DND-41 (cell line): ENCODE measurements at regions not wholly inside any gene's neighbourhood (a gene's known extent, or its start where the extent isn't known, plus 50 kb on each side); places are given as distances from the start of the nearest gene placed in this dataset.

Experiments used
- EZH2 ChIP-seq: IDR thresholded peaks from 3 replicates; pipeline ENCODE4 v1.6.1; 2012; ENCODE audit warnings: borderline replicate concordance, low read depth, mild to moderate bottlenecking, moderate library complexity, low read length, inconsistent platforms; ENCODE audit not compliant: severe bottlenecking
- TF ChIP-seq, protein P1 (sequence below): IDR thresholded peaks from 2 replicates; pipeline ENCODE4 v1.5.1; 2012; ENCODE audit warnings: borderline replicate concordance, low read length, moderate library complexity, mild to moderate bottlenecking; ENCODE audit not compliant: poor library complexity, severe bottlenecking; ENCODE audit errors: extremely low read depth

DNA sequence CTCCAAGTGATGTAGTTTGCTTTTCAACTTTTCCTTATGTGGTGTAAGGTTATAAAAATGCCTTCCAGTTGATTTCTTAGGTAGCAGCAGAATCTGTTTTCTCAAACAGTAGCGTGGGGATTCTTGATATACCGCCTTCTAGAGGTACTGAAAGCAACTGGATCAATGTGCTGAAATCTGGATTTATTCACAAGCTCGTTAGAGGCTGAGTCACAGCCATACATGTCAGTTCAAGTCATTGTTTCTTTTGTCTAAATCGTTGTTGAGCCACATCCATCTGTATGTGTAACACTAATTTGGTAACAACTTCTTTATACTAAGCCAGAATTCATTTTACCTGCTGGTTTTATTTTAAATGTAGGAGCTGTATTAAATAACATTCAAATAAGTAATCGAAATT, 200.0 kb upstream of the MAD2L1 start:
- TF ChIP-seq EZH2, result no peak
- TF ChIP-seq, protein P1, sequence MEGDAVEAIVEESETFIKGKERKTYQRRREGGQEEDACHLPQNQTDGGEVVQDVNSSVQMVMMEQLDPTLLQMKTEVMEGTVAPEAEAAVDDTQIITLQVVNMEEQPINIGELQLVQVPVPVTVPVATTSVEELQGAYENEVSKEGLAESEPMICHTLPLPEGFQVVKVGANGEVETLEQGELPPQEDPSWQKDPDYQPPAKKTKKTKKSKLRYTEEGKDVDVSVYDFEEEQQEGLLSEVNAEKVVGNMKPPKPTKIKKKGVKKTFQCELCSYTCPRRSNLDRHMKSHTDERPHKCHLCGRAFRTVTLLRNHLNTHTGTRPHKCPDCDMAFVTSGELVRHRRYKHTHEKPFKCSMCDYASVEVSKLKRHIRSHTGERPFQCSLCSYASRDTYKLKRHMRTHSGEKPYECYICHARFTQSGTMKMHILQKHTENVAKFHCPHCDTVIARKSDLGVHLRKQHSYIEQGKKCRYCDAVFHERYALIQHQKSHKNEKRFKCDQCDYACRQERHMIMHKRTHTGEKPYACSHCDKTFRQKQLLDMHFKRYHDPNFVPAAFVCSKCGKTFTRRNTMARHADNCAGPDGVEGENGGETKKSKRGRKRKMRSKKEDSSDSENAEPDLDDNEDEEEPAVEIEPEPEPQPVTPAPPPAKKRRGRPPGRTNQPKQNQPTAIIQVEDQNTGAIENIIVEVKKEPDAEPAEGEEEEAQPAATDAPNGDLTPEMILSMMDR, result no peak
